Caco-2 (cell line): ENCODE measurements at regions not wholly inside any gene's neighbourhood (a gene's known extent, or its start where the extent isn't known, plus 50 kb on each side); places are given as distances from the start of the nearest gene placed in this dataset.

Experiments
- BruUV-seq: library from RNA; stranded (reverse); fragments of 400-500 nt; replicated peaks from 2 replicates; lab custom pipeline; 2021; lab: Mats Ljungman, UMichigan
- CTCF ChIA-PET: fragments of 300-600 bp; sonication (Branson Sonifier 250); formaldehyde crosslinking; loops from one replicate; lab custom pipeline; 2022; ENCODE audit warnings: antibody characterized with exemption; lab: Charles Lee
- POLR2A ChIA-PET: fragments of 300-600 bp; sonication (Branson Sonifier 250); formaldehyde crosslinking; loops from one replicate; lab custom pipeline; 2022; ENCODE audit warnings: antibody characterized with exemption; lab: Charles Lee
- DNase-seq, 2 experiments: peaks; one replicate each; pipeline versions ENCODE4 v3.0.0 to v3.0.0-alpha.2; 2020 to 2022
- H3K27me3 ChIP-seq: replicated peaks from 2 replicates; pipeline ENCODE4 v1.6.0; 2011; ENCODE audit warnings: low read length; ENCODE audit not compliant: control insufficient read depth, insufficient read depth
- H3K36me3 ChIP-seq: 2 replicates; pipeline ENCODE4 v1.5.1; 2011; ENCODE audit warnings: low read length; ENCODE audit not compliant: control insufficient read depth, insufficient read depth
- H3K4me1 ChIP-seq: fragments of 250-450 bp; sonication (Bioruptor Pico); 2 replicates; pipeline ENCODE4 v1.5.1; 2020; ENCODE audit warnings: mild to moderate bottlenecking
- H3K4me3 ChIP-seq: 2 replicates; pipeline ENCODE4 v1.5.1; 2011; ENCODE audit warnings: low read depth, mild to moderate bottlenecking, control low read depth, low read length
- H3K9me3 ChIP-seq: fragments of 250-450 bp; sonication (Bioruptor Pico); 2 replicates; pipeline ENCODE4 v1.5.1; 2020; ENCODE audit warnings: mild to moderate bottlenecking, moderate library complexity
- H3K27ac Mint-ChIP-seq: one replicate; pipeline ENCODE4 v1.8.0; 2022; ENCODE audit warnings: mixed read lengths; ENCODE audit not compliant: unreplicated experiment
- H3K27me3 Mint-ChIP-seq: one replicate; pipeline ENCODE4 v1.8.0; 2022; ENCODE audit warnings: mixed read lengths; ENCODE audit not compliant: insufficient read depth, unreplicated experiment
- H3K36me3 Mint-ChIP-seq: one replicate; pipeline ENCODE4 v1.8.0; 2022; ENCODE audit warnings: mild to moderate bottlenecking, mixed read lengths; ENCODE audit not compliant: insufficient read depth, unreplicated experiment
- H3K4me1 Mint-ChIP-seq: one replicate; pipeline ENCODE4 v1.8.0; 2022; ENCODE audit warnings: low read depth, mixed read lengths; ENCODE audit not compliant: unreplicated experiment
- H3K4me3 Mint-ChIP-seq: one replicate; pipeline ENCODE4 v1.8.0; 2022; ENCODE audit warnings: mild to moderate bottlenecking, moderate library complexity, mixed read lengths; ENCODE audit not compliant: unreplicated experiment
- H3K9me3 Mint-ChIP-seq: one replicate; pipeline ENCODE4 v1.8.0; 2022; ENCODE audit warnings: mixed read lengths; ENCODE audit not compliant: unreplicated experiment
- intact Hi-C: fragments of 100-400 bp; cut with micrococcal nuclease; formaldehyde crosslinking; loops from one replicate; pipeline ENCODE4 v1.10.0; 2022; ENCODE audit not compliant: unreplicated experiment
- TF ChIP-seq, protein P1 (sequence below), 2 experiments: fragments of 200-600 bp in 1 of 2; IDR thresholded peaks; 1 replicate in 1 of 2; 2 replicates in 1 of 2; pipeline versions ENCODE4 v1.5.1 to v1.8.0; 2011 to 2022; ENCODE audit warnings: antibody characterized with exemption in 1 of 2, control low read depth in 1 of 2, inconsistent platforms in 1 of 2, low read depth in 1 of 2, low read length in 1 of 2, mild to moderate bottlenecking in 1 of 2, moderate library complexity in 1 of 2; ENCODE audit not compliant: insufficient read depth in 1 of 2, severe bottlenecking in 1 of 2, unreplicated experiment in 1 of 2

DNA sequence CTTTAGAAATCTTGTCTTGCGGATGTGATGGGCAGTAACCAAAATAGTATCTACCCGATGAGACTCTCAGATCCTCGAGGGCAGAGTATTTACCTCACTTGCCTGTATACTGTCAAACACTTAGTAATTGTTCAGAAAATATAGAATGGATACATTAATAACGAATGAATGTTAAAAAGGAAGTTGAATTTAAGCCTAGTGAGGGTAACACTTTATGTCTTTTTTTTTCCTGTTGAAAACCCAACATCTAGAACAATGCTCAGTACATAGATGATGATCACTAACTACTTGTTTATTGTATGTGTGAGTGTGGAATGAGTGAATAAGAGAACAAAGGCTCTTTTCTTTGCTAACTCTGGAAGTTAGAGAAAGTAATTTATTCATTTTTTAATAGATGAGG is 195.7 kb downstream of the MIAT start:
- Mint-ChIP-seq H3K9me3 (no peaks in the 10 kb centered on the region), H3K4me1 (no peaks in the 10 kb centered on the region), H3K4me3 (no peak overlapping the region), H3K36me3 (no peaks in the 10 kb centered on the region), H3K27me3 (peaks cover 7% of the 10 kb centered on the region), H3K27ac (no peak overlapping the region)
- BruUV-seq: no TSS peak
- H3K9me3 ChIP-seq: no peaks in the 10 kb centered on the region
- H3K4me3 ChIP-seq: no peak overlapping the region
- ChIA-PET CTCF (no interaction called here), POLR2A (no interaction called here)
- H3K4me1 ChIP-seq: no peaks in the 10 kb centered on the region
- TF ChIP-seq, protein P1, sequence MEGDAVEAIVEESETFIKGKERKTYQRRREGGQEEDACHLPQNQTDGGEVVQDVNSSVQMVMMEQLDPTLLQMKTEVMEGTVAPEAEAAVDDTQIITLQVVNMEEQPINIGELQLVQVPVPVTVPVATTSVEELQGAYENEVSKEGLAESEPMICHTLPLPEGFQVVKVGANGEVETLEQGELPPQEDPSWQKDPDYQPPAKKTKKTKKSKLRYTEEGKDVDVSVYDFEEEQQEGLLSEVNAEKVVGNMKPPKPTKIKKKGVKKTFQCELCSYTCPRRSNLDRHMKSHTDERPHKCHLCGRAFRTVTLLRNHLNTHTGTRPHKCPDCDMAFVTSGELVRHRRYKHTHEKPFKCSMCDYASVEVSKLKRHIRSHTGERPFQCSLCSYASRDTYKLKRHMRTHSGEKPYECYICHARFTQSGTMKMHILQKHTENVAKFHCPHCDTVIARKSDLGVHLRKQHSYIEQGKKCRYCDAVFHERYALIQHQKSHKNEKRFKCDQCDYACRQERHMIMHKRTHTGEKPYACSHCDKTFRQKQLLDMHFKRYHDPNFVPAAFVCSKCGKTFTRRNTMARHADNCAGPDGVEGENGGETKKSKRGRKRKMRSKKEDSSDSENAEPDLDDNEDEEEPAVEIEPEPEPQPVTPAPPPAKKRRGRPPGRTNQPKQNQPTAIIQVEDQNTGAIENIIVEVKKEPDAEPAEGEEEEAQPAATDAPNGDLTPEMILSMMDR (IDR thresholded peaks at IDR 0.05; ENCODE audit: insufficient read depth in 1 of 2, low read depth in 1 of 2, low read length in 1 of 2, severe bottlenecking in 1 of 2, unreplicated experiment in 1 of 2): no peak
- intact Hi-C loops: no loop called here
- no peak for DNase-seq
- no peaks in the 10 kb centered on the region for H3K36me3 ChIP-seq
- no peaks in the 10 kb centered on the region for H3K27me3 ChIP-seq

DNA sequence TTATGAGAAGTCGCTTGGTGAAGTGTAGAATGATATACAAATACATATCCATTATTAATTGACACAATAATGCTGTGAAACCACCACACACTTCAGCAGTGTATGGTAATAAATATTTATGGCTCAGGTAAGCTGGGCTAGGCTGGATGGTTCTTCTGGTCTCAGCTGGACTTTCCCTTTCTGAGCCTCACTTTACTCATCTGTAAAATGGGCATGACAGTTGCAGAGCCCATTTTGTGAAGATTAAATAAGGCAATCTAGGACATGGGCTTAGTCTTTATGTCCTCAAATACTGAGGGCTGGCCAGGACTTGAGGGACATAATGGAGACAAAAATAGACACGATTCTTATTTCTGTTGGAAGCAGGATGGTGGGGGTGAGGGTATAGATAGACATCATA is 196.1 kb downstream of the MIAT start:
- no TSS peak for BruUV-seq
- H3K27ac Mint-ChIP-seq: no peak overlapping the region
- Histone ChIP-seq H3K9me3 (no peaks in the 10 kb centered on the region), H3K4me3 (no peak overlapping the region), H3K27me3 (no peaks in the 10 kb centered on the region), H3K4me1 (no peaks in the 10 kb centered on the region), H3K36me3 (no peaks in the 10 kb centered on the region)
- H3K4me1 Mint-ChIP-seq: no peaks in the 10 kb centered on the region
- TF ChIP-seq, protein P1 (IDR thresholded peaks at IDR 0.05; ENCODE audit: insufficient read depth in 1 of 2, low read depth in 1 of 2, low read length in 1 of 2, severe bottlenecking in 1 of 2, unreplicated experiment in 1 of 2): no peak
- no peak for DNase-seq
- intact Hi-C loops: no loop called here
- no peaks in the 10 kb centered on the region for H3K9me3 Mint-ChIP-seq
- H3K4me3 Mint-ChIP-seq: no peak overlapping the region
- H3K27me3 Mint-ChIP-seq: peaks cover 7% of the 10 kb centered on the region
- CTCF ChIA-PET: no interaction called here
- POLR2A ChIA-PET: no interaction called here
- H3K36me3 Mint-ChIP-seq: no peaks in the 10 kb centered on the region

DNA sequence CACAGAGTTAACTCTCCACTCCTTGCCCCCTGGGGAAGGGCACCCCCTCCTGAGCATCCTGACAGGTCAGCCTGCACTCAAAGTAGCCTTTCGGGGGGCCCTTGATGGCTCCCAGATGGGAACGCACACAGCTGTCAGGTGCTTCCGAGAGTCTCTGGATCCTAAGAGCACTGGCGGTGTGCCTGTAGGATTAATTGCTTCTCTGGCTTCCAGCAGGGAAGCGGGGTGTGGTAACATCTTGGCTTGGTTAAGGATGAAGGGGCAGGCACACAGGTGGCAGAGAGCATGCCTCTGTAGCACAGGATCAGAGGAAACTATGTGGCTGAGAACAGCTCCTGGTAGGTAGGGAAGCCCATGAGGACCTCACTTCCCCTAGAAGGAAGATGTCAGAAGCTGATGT is 199.8 kb downstream of the MIAT start:
- Mint-ChIP-seq H3K4me1 (no peaks in the 10 kb centered on the region), H3K9me3 (no peaks in the 10 kb centered on the region), H3K4me3 (no peak overlapping the region), H3K27ac (no peak overlapping the region), H3K27me3 (no peaks in the 10 kb centered on the region), H3K36me3 (no peaks in the 10 kb centered on the region)
- no TSS peak for BruUV-seq
- intact Hi-C loops: no loop called here
- no peak for DNase-seq
- TF ChIP-seq, protein P1 (IDR thresholded peaks at IDR 0.05; ENCODE audit: insufficient read depth in 1 of 2, low read depth in 1 of 2, low read length in 1 of 2, severe bottlenecking in 1 of 2, unreplicated experiment in 1 of 2): no peak
- ChIA-PET CTCF (no interaction called here), POLR2A (no interaction called here)
- H3K9me3 ChIP-seq: no peaks in the 10 kb centered on the region
- no peaks in the 10 kb centered on the region for H3K36me3 ChIP-seq
- H3K4me1 ChIP-seq: no peaks in the 10 kb centered on the region
- no peaks in the 10 kb centered on the region for H3K27me3 ChIP-seq
- H3K4me3 ChIP-seq: no peak overlapping the region
